ENCODE measurements at regions not wholly inside any gene's neighbourhood (a gene's known extent, or its start where the extent isn't known, plus 50 kb on each side); places are given as distances from the start of the nearest gene placed in this dataset.

- H3K36me3 ChIP-seq (ENCODE audit: control insufficient read depth in 2 of 2, extremely low read depth in 1 of 2, insufficient read depth in 2 of 2, low read length in 2 of 2), result no peaks in the 10 kb centered on the region
- BruUV-seq (replicated peaks), result no TSS peak
- no peaks in the 10 kb centered on the region for H3K79me2 ChIP-seq (ENCODE audit: control insufficient read depth, insufficient read depth, low read length)
- H3K9me3 ChIP-seq (replicated peaks; ENCODE audit: control insufficient read depth, insufficient read depth, low read length), result peaks cover 2% of the 10 kb centered on the region
- H3K4me1 ChIP-seq (ENCODE audit: control insufficient read depth, extremely low read depth, insufficient read depth, low read length), result no peaks in the 10 kb centered on the region
- H3K4me2 ChIP-seq (ENCODE audit: insufficient read depth, low read length), result no peak overlapping the region
- TF ChIP-seq MYC (IDR thresholded peaks at IDR 0.05; ENCODE audit: low read depth, low read length) (no peak), JUN (IDR thresholded peaks at IDR 0.05; ENCODE audit: borderline replicate concordance, insufficient read depth, insufficient read length, low read depth) (no peak), GATA2 (IDR thresholded peaks at IDR 0.05; ENCODE audit: insufficient read depth, insufficient read length, low read depth, low read length) (no peak), POLR2AphosphoS5 (IDR thresholded peaks at IDR 0.05; ENCODE audit: insufficient read depth, low read depth, low read length) (no peak), CTCF (IDR thresholded peaks at IDR 0.05; ENCODE audit: extremely low read depth in 1 of 2, insufficient read depth in 1 of 2, low read depth in 1 of 2, low read length in 2 of 2) (no peak), FOS (IDR thresholded peaks at IDR 0.05; ENCODE audit: borderline replicate concordance, insufficient read depth, low read length) (no peak), MAX (IDR thresholded peaks at IDR 0.05; ENCODE audit: insufficient read depth, insufficient read length) (no peak), POLR2A (IDR thresholded peaks at IDR 0.05; ENCODE audit: low read depth, low read length) (no peak), EZH2 (IDR thresholded peaks at IDR 0.05; ENCODE audit: borderline replicate concordance, low read depth, low read length, severe bottlenecking) (no peak)
- intact Hi-C loops (cut with micrococcal nuclease), result no loop called here
- dilution Hi-C loops (cut with MboI; ENCODE audit: extremely low pct_ligation_motif_present, low sequenced_read_pairs), result no loop called here
- H3K4me3 ChIP-seq (replicated peaks in 1 of 3; ENCODE audit: insufficient read depth in 1 of 3, low read depth in 1 of 3, low read length in 3 of 3), result no peak overlapping the region
- FAIRE-seq (no peak), DNase-seq (ENCODE audit: low read depth, low spot score) (no peak)
- no peak overlapping the region for H3K9ac ChIP-seq (replicated peaks; ENCODE audit: extremely low read depth, insufficient read depth, low read length)
- H3K27ac ChIP-seq (ENCODE audit: insufficient read depth, low read depth, low read length), result no peak overlapping the region
- CTCF ChIA-PET, result no interaction called here
- H2AFZ ChIP-seq (ENCODE audit: low read depth, low read length), result no peak overlapping the region
- no peaks in the 10 kb centered on the region for H3K27me3 ChIP-seq (ENCODE audit: control insufficient read depth in 2 of 2, insufficient read depth in 2 of 2, low read length in 2 of 2)
- H4K20me1 ChIP-seq (replicated peaks; ENCODE audit: control insufficient read depth, extremely low read depth, insufficient read depth, low read length), result no peaks in the 10 kb centered on the region
- no peaks in the 10 kb centered on the region for H3K9me1 ChIP-seq (replicated peaks; ENCODE audit: control insufficient read depth, extremely low read depth, insufficient read depth, low read length)
- POLR2A ChIA-PET, result no interaction called here
Measured at GRCh38 chr13:21980049-21980448, 309.2 kb downstream of the FGF9 start.

All from endothelial cell of umbilical vein (primary cell).